ENCODE measurements at regions not wholly inside any gene's neighbourhood (a gene's known extent, or its start where the extent isn't known, plus 50 kb on each side); places are given as distances from the start of the nearest gene placed in this dataset.
"Not testable (repeated sequence)": the region's sequence is repeated elsewhere in the genome, so short reads cannot be mapped to it uniquely, and the experiment has no call there.

DNA sequence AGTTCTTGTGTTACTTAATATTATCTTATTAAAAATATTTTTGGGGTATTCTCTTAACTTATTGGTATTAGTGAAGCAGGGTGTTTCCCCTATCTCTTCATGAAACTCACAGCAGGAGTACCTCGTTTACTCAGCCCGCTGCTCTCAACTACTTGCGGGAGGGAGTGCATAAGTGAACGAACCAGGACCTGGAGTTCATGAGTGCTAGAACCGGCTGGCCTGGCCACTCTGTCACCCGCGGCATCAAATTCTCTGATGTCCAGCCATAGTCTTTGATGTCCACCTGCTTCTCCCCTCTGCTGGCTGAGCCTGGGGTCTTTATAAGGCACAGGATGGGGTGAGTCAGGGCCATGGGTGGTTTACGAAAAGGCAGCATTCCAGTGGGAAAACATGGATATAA is 216.7 kb upstream of the ANO5 start:
- H3K36me3 ChIP-seq, result no peaks in the 10 kb centered on the region
- H3K9me3 ChIP-seq, result no peaks in the 10 kb centered on the region
- H3K4me3 ChIP-seq, result no peak overlapping the region
- DNase-seq (ENCODE audit: low spot score in 2 of 2), result no peak
- H3K4me1 ChIP-seq, result no peaks in the 10 kb centered on the region
- intact Hi-C loops (cut with DNase I), result no loop called here
- H3K27ac ChIP-seq, result no peak overlapping the region
- H3K27me3 ChIP-seq, result no peaks in the 10 kb centered on the region
- TF ChIP-seq, protein P1, sequence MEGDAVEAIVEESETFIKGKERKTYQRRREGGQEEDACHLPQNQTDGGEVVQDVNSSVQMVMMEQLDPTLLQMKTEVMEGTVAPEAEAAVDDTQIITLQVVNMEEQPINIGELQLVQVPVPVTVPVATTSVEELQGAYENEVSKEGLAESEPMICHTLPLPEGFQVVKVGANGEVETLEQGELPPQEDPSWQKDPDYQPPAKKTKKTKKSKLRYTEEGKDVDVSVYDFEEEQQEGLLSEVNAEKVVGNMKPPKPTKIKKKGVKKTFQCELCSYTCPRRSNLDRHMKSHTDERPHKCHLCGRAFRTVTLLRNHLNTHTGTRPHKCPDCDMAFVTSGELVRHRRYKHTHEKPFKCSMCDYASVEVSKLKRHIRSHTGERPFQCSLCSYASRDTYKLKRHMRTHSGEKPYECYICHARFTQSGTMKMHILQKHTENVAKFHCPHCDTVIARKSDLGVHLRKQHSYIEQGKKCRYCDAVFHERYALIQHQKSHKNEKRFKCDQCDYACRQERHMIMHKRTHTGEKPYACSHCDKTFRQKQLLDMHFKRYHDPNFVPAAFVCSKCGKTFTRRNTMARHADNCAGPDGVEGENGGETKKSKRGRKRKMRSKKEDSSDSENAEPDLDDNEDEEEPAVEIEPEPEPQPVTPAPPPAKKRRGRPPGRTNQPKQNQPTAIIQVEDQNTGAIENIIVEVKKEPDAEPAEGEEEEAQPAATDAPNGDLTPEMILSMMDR (IDR thresholded peaks at IDR 0.05), result no peak

- intact Hi-C loops (cut with DNase I), result no loop called here
- no peaks in the 10 kb centered on the region for H3K36me3 ChIP-seq
These were observed 209.5 kb upstream of the ANO5 start for GRCh38 chr11:21983431-21983830.

GRCh38 chr11:21986361-21986760 is 206.5 kb upstream of the ANO5 start:
- Histone ChIP-seq H3K27me3 (no peaks in the 10 kb centered on the region), H3K4me3 (no peak overlapping the region), H3K4me1 (no peaks in the 10 kb centered on the region), H3K9me3 (no peaks in the 10 kb centered on the region), H3K27ac (no peak overlapping the region), H3K36me3 (no peaks in the 10 kb centered on the region)
- DNase-seq (ENCODE audit: low spot score in 2 of 2), result no peak
- TF ChIP-seq, protein P1 (IDR thresholded peaks at IDR 0.05), result no peak
- intact Hi-C loops (cut with DNase I), result loop anchor here (2.0 to 5.0 kb wide), 2 partner anchors 62 to 1339 kb away; no protein-coding TSS in a partner anchor

More at GRCh38 chr11:21983431-21983830, 209.5 kb upstream of the ANO5 start:
- H3K4me3 ChIP-seq, result no peak overlapping the region
- no peak for DNase-seq (ENCODE audit: low spot score in 2 of 2)
- TF ChIP-seq, protein P1 (IDR thresholded peaks at IDR 0.05), result no peak
- no peaks in the 10 kb centered on the region for H3K27me3 ChIP-seq
- H3K9me3 ChIP-seq, result no peaks in the 10 kb centered on the region
- H3K27ac ChIP-seq, result no peak overlapping the region
- H3K4me1 ChIP-seq, result no peaks in the 10 kb centered on the region

- DNase-seq (ENCODE audit: low spot score in 2 of 2), result no peak
- intact Hi-C loops (cut with DNase I), result loop anchor here (2.0 to 5.0 kb wide), 2 partner anchors 62 to 1340 kb away; no protein-coding TSS in a partner anchor
- no peaks in the 10 kb centered on the region for H3K4me1 ChIP-seq
- no peak overlapping the region for H3K27ac ChIP-seq
- H3K36me3 ChIP-seq, result no peaks in the 10 kb centered on the region
- no peaks in the 10 kb centered on the region for H3K27me3 ChIP-seq
- H3K9me3 ChIP-seq, result no peaks in the 10 kb centered on the region
- no peak overlapping the region for H3K4me3 ChIP-seq
- TF ChIP-seq, protein P1 (IDR thresholded peaks at IDR 0.05), result no peak
These were observed 205.6 kb upstream of the ANO5 start for GRCh38 chr11:21987261-21987660.

DNA sequence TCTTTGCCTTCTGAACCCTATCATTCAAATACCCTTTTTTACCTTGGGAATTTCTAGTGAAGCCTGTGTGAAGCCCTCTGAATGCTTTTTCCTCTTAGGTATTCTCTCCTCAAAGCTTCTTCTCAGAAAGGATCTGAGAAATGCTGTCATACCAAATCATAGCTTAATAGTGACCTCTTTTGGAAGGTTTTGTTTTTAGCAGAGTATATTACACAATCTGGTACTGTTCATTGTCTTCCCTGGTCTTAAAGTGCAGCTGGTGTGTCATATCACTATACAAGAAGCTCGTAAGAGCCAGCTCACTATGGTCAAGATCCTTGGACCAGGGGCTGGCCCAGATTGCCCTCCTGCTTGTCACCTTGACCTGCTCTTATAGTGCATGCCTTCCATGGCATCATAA is 204.4 kb upstream of the ANO5 start:
- intact Hi-C loops (cut with DNase I), result loop anchor here (5.0 kb wide), 1 partner anchor 1341 kb away; no protein-coding TSS in a partner anchor

DNA sequence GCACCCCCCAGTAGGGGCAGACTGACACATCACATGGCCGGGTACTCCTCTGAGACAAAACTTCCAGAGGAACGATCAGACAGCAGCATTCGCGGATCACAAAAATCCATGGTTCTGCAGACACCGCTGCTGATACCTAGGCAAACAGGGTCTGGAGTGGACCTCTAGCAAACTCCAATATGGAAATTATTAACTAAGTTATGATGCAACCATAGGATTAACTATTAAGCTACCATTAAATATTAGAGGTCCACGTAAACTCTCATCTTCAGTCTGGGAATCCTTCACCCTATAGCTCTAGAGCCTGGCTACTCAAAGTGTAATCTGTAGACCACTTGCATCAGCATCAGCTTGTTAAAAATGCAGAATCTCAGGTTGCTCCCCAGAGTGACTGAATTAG is 191.1 kb upstream of the ANO5 start:
- H3K4me1 ChIP-seq; H3K36me3 ChIP-seq; DNase-seq (ENCODE audit: low spot score in 2 of 2); H3K27me3 ChIP-seq; intact Hi-C loops (cut with DNase I); H3K9me3 ChIP-seq; H3K4me3 ChIP-seq; H3K27ac ChIP-seq: not testable (repeated sequence)

More for the DNA sequence above, 204.4 kb upstream of the ANO5 start:
- Histone ChIP-seq H3K27me3 (no peaks in the 10 kb centered on the region), H3K36me3 (no peaks in the 10 kb centered on the region), H3K4me1 (no peaks in the 10 kb centered on the region), H3K4me3 (no peak overlapping the region), H3K27ac (no peak overlapping the region), H3K9me3 (no peaks in the 10 kb centered on the region)
- TF ChIP-seq, protein P1 (IDR thresholded peaks at IDR 0.05), result peak in 1 of 3 experiments; percentile 39
- DNase-seq (ENCODE audit: low spot score in 2 of 2), result no peak
